ENCODE measurements at regions not wholly inside any gene's neighbourhood (a gene's known extent, or its start where the extent isn't known, plus 50 kb on each side); places are given as distances from the start of the nearest gene placed in this dataset.

DNA sequence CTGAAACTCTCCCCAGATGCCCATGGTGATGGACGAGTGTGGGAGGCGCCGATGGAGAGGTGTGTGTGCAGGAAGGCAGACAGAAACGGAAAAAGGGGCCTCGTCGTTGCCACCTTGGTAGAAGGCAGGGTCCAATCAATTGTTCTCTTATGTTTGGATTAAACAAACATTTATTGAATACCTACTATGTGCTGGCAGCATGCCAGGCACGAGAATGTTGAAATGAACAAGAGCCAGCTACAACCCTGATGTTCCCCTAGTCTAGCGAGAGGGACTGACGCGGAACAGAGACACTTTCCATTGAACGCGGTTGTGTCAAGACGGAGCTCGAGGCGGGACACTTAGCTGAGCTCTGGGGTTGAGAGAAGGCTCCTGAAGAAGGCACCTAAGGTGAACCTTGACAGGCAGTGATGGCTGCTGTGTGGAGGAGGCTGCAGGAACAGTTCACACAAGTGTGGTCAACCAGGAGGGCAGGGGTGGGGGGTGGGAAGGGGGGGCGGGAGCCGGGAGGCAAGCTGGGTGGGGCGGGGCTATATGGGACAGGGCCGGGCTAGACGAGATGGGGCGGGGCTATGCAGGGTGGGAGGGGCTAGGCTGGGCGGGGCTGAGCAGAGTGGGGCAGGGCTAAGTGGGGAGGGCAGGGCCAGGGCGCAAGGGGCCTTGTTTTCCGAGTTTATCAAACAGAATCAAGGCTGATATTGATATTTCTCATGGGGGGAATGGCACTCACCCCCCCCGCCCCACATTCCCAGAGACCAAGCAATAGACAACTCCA lies 181.0 kb downstream of the GATA3 start:
- Histone ChIP-seq H3K4me1 (ENCODE audit: control insufficient read depth, insufficient read depth, low read length) (no peaks in the 10 kb centered on the region), H3K14ac (replicated peaks; ENCODE audit: low read depth, low read length) (no peak overlapping the region), H3K4me3 (ENCODE audit: insufficient read depth, low read depth, low read length) (no peak overlapping the region), H2BK20ac (ENCODE audit: low read depth, low read length) (no peak overlapping the region), H2BK5ac (ENCODE audit: low read depth, low read length, poor library complexity, severe bottlenecking) (no peak overlapping the region), H3K9me1 (ENCODE audit: insufficient read depth, low read length) (no peaks in the 10 kb centered on the region), H3K9me3 (ENCODE audit: control insufficient read depth, insufficient read depth, low read length) (peaks cover 16% of the 10 kb centered on the region), H4K20me1 (ENCODE audit: insufficient read depth, low read length) (no peaks in the 10 kb centered on the region), H3K18ac (ENCODE audit: low read depth, low read length) (no peak overlapping the region), H3K4ac (ENCODE audit: low read depth, low read length) (no peak overlapping the region), H4K5ac (ENCODE audit: low read depth, low read length) (no peak overlapping the region), H2AK9ac (replicated peaks; ENCODE audit: low read depth, low read length, poor library complexity) (no peak overlapping the region), H2BK15ac (ENCODE audit: low read depth, low read length) (no peak overlapping the region), H3K27ac (ENCODE audit: insufficient read depth, low read length) (no peak overlapping the region), H2BK120ac (ENCODE audit: low read depth, low read length) (no peak overlapping the region), H3K79me1 (ENCODE audit: low read depth in 1 of 2, low read length in 2 of 2) (no peaks in the 10 kb centered on the region), H2AFZ (replicated peaks; ENCODE audit: low read length, poor library complexity) (no peak overlapping the region), H3K4me2 (ENCODE audit: low read depth, low read length) (no peak overlapping the region), H3K9ac (ENCODE audit: low read depth, low read length) (no peak overlapping the region), H3K23ac (ENCODE audit: low read depth, low read length) (no peak overlapping the region), H4K91ac (ENCODE audit: insufficient read depth, low read depth, low read length) (no peak overlapping the region), H3K27me3 (ENCODE audit: control insufficient read depth, insufficient read depth, low read length) (no peaks in the 10 kb centered on the region), H4K8ac (ENCODE audit: low read depth in 2 of 2, low read length in 2 of 2) (no peak overlapping the region), H2AK5ac (ENCODE audit: low read depth, low read length) (no peak overlapping the region), H3K36me3 (ENCODE audit: control insufficient read depth, insufficient read depth, low read length) (no peaks in the 10 kb centered on the region), H3K56ac (ENCODE audit: extremely low read depth, insufficient read depth, low read length) (no peak overlapping the region)
- intact Hi-C loops (cut with micrococcal nuclease) (no loop called here), dilution Hi-C loops (cut with HindIII; ENCODE audit: low sequenced_read_pairs, unreplicated experiment) (no loop called here), in situ Hi-C loops (cut with MboI; ENCODE audit: low sequenced_read_pairs) (no loop called here)
- ChIA-PET POLR2A (ENCODE audit: unreplicated experiment) (no interaction called here), CTCF (no interaction called here)
- ATAC-seq (ENCODE audit: low read depth) (no peak), DNase-seq (no peak)
- BruUV-seq (replicated peaks) = no TSS peak
- no peak for TF ChIP-seq CEBPB (IDR thresholded peaks at IDR 0.05; ENCODE audit: low read depth, low read length)
- TF ChIP-seq, protein P1, sequence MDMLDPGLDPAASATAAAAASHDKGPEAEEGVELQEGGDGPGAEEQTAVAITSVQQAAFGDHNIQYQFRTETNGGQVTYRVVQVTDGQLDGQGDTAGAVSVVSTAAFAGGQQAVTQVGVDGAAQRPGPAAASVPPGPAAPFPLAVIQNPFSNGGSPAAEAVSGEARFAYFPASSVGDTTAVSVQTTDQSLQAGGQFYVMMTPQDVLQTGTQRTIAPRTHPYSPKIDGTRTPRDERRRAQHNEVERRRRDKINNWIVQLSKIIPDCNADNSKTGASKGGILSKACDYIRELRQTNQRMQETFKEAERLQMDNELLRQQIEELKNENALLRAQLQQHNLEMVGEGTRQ (IDR thresholded peaks at IDR 0.05; ENCODE audit: low read depth, low read length) = no peak
- TF ChIP-seq RFX5 (IDR thresholded peaks at IDR 0.05; ENCODE audit: low read depth, low read length) = no peak
- no peak for TF ChIP-seq NFE2L2 (IDR thresholded peaks at IDR 0.05; ENCODE audit: low read depth, low read length)
- TF ChIP-seq, protein P2, sequence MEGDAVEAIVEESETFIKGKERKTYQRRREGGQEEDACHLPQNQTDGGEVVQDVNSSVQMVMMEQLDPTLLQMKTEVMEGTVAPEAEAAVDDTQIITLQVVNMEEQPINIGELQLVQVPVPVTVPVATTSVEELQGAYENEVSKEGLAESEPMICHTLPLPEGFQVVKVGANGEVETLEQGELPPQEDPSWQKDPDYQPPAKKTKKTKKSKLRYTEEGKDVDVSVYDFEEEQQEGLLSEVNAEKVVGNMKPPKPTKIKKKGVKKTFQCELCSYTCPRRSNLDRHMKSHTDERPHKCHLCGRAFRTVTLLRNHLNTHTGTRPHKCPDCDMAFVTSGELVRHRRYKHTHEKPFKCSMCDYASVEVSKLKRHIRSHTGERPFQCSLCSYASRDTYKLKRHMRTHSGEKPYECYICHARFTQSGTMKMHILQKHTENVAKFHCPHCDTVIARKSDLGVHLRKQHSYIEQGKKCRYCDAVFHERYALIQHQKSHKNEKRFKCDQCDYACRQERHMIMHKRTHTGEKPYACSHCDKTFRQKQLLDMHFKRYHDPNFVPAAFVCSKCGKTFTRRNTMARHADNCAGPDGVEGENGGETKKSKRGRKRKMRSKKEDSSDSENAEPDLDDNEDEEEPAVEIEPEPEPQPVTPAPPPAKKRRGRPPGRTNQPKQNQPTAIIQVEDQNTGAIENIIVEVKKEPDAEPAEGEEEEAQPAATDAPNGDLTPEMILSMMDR (conservative IDR thresholded peaks at IDR 0.05; ENCODE audit: low read depth, low read length) = no peak
- no peak for TF ChIP-seq MAFK (IDR thresholded peaks at IDR 0.05; ENCODE audit: low read depth, low read length)
- no peak for TF ChIP-seq MAZ (IDR thresholded peaks at IDR 0.05; ENCODE audit: borderline replicate concordance, low read depth, low read length)
- TF ChIP-seq FOS (IDR thresholded peaks at IDR 0.05; ENCODE audit: low read depth, low read length) = no peak
- no peak for TF ChIP-seq BHLHE40 (IDR thresholded peaks at IDR 0.05; ENCODE audit: low read depth, low read length)
- TF ChIP-seq MXI1 (IDR thresholded peaks at IDR 0.05; ENCODE audit: borderline replicate concordance, low read depth, low read length) = no peak
- no peak for TF ChIP-seq POLR2A (IDR thresholded peaks at IDR 0.05; ENCODE audit: low read depth, low read length)
- no peak for TF ChIP-seq RAD21 (IDR thresholded peaks at IDR 0.05; ENCODE audit: low read length)
- TF ChIP-seq, protein P3, sequence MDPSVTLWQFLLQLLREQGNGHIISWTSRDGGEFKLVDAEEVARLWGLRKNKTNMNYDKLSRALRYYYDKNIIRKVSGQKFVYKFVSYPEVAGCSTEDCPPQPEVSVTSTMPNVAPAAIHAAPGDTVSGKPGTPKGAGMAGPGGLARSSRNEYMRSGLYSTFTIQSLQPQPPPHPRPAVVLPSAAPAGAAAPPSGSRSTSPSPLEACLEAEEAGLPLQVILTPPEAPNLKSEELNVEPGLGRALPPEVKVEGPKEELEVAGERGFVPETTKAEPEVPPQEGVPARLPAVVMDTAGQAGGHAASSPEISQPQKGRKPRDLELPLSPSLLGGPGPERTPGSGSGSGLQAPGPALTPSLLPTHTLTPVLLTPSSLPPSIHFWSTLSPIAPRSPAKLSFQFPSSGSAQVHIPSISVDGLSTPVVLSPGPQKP (IDR thresholded peaks at IDR 0.05; ENCODE audit: borderline replicate concordance, low read depth, low read length) = no peak
- no peak for TF ChIP-seq RCOR1 (IDR thresholded peaks at IDR 0.05; ENCODE audit: insufficient replicate concordance, low read length)
- TF ChIP-seq CHD1 (IDR thresholded peaks at IDR 0.05; ENCODE audit: low read depth, low read length) = no peak
- no peak for TF ChIP-seq SMC3 (IDR thresholded peaks at IDR 0.05; ENCODE audit: low read depth, low read length)
- 20% methylated on average over 1 of the region's 25 CpGs; no CpG with 5 or more reads in 1 of the 2 experiments for WGBS, 2 experiments (ENCODE audit: extremely low coverage in 2 of 2, insufficient read length in 1 of 2)

Measured in IMR-90 (cell line).